ENCODE measurements at regions not wholly inside any gene's neighbourhood (a gene's known extent, or its start where the extent isn't known, plus 50 kb on each side); places are given as distances from the start of the nearest gene placed in this dataset.
A peak's percentile ranks its signal among the peaks of the same experiment; 100 is the strongest.
"Not testable (repeated sequence)": the region's sequence is repeated elsewhere in the genome, so short reads cannot be mapped to it uniquely, and the experiment has no call there.

GRCh38 chr2:66632882-66633281, 198.0 kb downstream of the MEIS1 start:
- DNase-seq (ENCODE audit: low spot score) = not testable (repeated sequence)

GRCh38 chr2:66633631-66634030, 198.7 kb downstream of the MEIS1 start:
- no peak for DNase-seq (ENCODE audit: low spot score)

GRCh38 chr2:66634784-66635183, 199.9 kb downstream of the MEIS1 start:
- DNase-seq (ENCODE audit: low spot score) = no peak

GRCh38 chr2:66641685-66642084, 206.8 kb downstream of the MEIS1 start:
- DNase-seq (ENCODE audit: low spot score) = no peak

- DNase-seq (ENCODE audit: low spot score) = not testable (repeated sequence)
Observed at GRCh38 chr2:66648081-66648480, 213.2 kb downstream of the MEIS1 start.

- no peak for DNase-seq (ENCODE audit: low spot score)
Observed at GRCh38 chr2:66649006-66649405, 214.1 kb downstream of the MEIS1 start.

GRCh38 chr2:66651295-66651694, 216.4 kb downstream of the MEIS1 start:
- DNase-seq (ENCODE audit: low spot score) = no peak

- no peak for DNase-seq (ENCODE audit: low spot score)
Observed at GRCh38 chr2:66660804-66661203, 225.9 kb downstream of the MEIS1 start.

GRCh38 chr2:66661253-66662173, 226.6 kb downstream of the MEIS1 start:
- DNase-seq (ENCODE audit: low spot score) = no peak

GRCh38 chr2:66665124-66665984, 230.4 kb downstream of the MEIS1 start:
- DNase-seq (ENCODE audit: low spot score) = peak; percentile 23

- no peak for DNase-seq (ENCODE audit: low spot score)
Observed at GRCh38 chr2:66667301-66667700, 232.4 kb downstream of the MEIS1 start.

- DNase-seq (ENCODE audit: low spot score) = no peak
Observed at GRCh38 chr2:66673286-66673685, 238.4 kb downstream of the MEIS1 start.

- no peak for DNase-seq (ENCODE audit: low spot score)
Observed at GRCh38 chr2:66674087-66674486, 239.2 kb downstream of the MEIS1 start.

- no peak for DNase-seq (ENCODE audit: low spot score)
Observed at GRCh38 chr2:66675591-66675990, 240.7 kb downstream of the MEIS1 start.

GRCh38 chr2:66679442-66679841, 244.5 kb downstream of the MEIS1 start:
- DNase-seq (ENCODE audit: low spot score) = no peak

- DNase-seq (ENCODE audit: low spot score) = no peak
Observed at GRCh38 chr2:66682476-66682875, 247.6 kb downstream of the MEIS1 start.

GRCh38 chr2:66683064-66683463, 248.1 kb downstream of the MEIS1 start:
- no peak for DNase-seq (ENCODE audit: low spot score)

GRCh38 chr2:66683599-66683998, 248.7 kb downstream of the MEIS1 start:
- no peak for DNase-seq (ENCODE audit: low spot score)

- DNase-seq (ENCODE audit: low spot score) = no peak
Observed at GRCh38 chr2:66684289-66684688, 249.4 kb downstream of the MEIS1 start.

- DNase-seq (ENCODE audit: low spot score) = peak; percentile 5
Observed at GRCh38 chr2:66686755-66687154, 251.8 kb downstream of the MEIS1 start.

- no peak for DNase-seq (ENCODE audit: low spot score)
Observed at GRCh38 chr2:66688951-66689350, 254.0 kb downstream of the MEIS1 start.

- no peak for DNase-seq (ENCODE audit: low spot score)
Observed at GRCh38 chr2:66689456-66690051, 254.6 kb downstream of the MEIS1 start.

All from GM03348 (cell line).